Vagina (tissue), 2 donors: ENCODE measurements at regions not wholly inside any gene's neighbourhood (a gene's known extent, or its start where the extent isn't known, plus 50 kb on each side); places are given as distances from the start of the nearest gene placed in this dataset.

Experiments used
- DNase-seq, 2 donors: peaks; one replicate each; pipeline ENCODE4 v3.0.0-alpha.2; 2017; ENCODE audit errors: extremely low spot score in 2 of 2
- H3K27ac ChIP-seq: fragments of 200-600 bp; sonication (generic); one replicate; pipeline ENCODE4 v1.5.1; 2019
- H3K27me3 ChIP-seq: fragments of 200-600 bp; sonication (generic); one replicate; pipeline ENCODE4 v1.5.1; 2019
- H3K36me3 ChIP-seq, 2 donors: fragments of 200-600 bp; sonication (generic); one replicate each; pipeline ENCODE4 v1.5.1; 2017 to 2019
- H3K4me1 ChIP-seq: fragments of 200-600 bp; sonication (generic); one replicate; pipeline ENCODE4 v1.5.1; 2019
- H3K4me3 ChIP-seq, 2 donors: fragments of 200-600 bp; sonication (generic); 1 replicate in 1 of 2; 2 replicates in 1 of 2; pipeline ENCODE4 v1.5.1; 2016 to 2019
- H3K9me3 ChIP-seq: fragments of 200-600 bp; sonication (generic); one replicate; pipeline ENCODE4 v1.5.1; 2019
- POLR2A ChIP-seq, 2 donors: fragments of 450-650 bp; IDR thresholded peaks; one replicate each; pipeline ENCODE4 v1.6.1; 2017; ENCODE audit warnings: antibody characterized with exemption in 2 of 2, mild to moderate bottlenecking in 2 of 2, moderate library complexity in 2 of 2
- POLR2AphosphoS5 ChIP-seq, 2 donors: sonication (generic); formaldehyde crosslinking; IDR thresholded peaks; one replicate each; pipeline ENCODE4 v1.9.0; 2017; ENCODE audit warnings: antibody characterized with exemption in 2 of 2, mild to moderate bottlenecking in 2 of 2, low read depth in 1 of 2; ENCODE audit not compliant: insufficient read depth in 1 of 2
- intact Hi-C: fragments of 100-400 bp; cut with DNase I; formaldehyde crosslinking; loops from one replicate; pipeline ENCODE4 v1.15.1; 2023
- TF ChIP-seq, protein P1 (sequence below), 3 experiments: fragments of 450-650 bp in 2 of 3; fragments of 200-600 bp in 1 of 3; sonication (generic) in 1 of 3; IDR thresholded peaks; one replicate each; pipeline ENCODE4 v1.5.1; 2017 to 2019; ENCODE audit warnings: antibody characterized with exemption in 3 of 3, mild to moderate bottlenecking in 2 of 3, moderate library complexity in 2 of 3

DNA sequence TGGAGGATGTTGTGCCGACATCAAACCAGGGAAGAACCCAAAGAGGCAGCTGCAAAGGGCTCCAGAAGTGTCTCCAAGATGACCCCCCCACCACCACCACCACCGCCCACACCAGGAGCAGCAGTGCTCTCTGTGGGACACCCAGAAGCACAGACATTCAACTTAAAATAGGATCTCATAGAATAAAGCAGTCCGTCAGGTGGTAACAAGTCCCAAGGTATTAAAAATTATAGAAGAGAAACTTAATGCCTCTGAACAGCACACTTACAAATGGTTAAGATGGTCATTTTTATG lies 155.5 kb upstream of the ID2 start:
- Histone ChIP-seq H3K4me1 (peaks cover 25% of the 10 kb centered on the region), H3K27me3 (no peaks in the 10 kb centered on the region), H3K27ac (no peak overlapping the region), H3K9me3 (peaks cover 5% of the 10 kb centered on the region), H3K4me3 (no peak overlapping the region), H3K36me3 (no peaks in the 10 kb centered on the region)
- TF ChIP-seq POLR2AphosphoS5 (IDR thresholded peaks at IDR 0.05; ENCODE audit: insufficient read depth in 1 of 2, low read depth in 1 of 2) (no peak), POLR2A (IDR thresholded peaks at IDR 0.05) (no peak)
- TF ChIP-seq, protein P1, sequence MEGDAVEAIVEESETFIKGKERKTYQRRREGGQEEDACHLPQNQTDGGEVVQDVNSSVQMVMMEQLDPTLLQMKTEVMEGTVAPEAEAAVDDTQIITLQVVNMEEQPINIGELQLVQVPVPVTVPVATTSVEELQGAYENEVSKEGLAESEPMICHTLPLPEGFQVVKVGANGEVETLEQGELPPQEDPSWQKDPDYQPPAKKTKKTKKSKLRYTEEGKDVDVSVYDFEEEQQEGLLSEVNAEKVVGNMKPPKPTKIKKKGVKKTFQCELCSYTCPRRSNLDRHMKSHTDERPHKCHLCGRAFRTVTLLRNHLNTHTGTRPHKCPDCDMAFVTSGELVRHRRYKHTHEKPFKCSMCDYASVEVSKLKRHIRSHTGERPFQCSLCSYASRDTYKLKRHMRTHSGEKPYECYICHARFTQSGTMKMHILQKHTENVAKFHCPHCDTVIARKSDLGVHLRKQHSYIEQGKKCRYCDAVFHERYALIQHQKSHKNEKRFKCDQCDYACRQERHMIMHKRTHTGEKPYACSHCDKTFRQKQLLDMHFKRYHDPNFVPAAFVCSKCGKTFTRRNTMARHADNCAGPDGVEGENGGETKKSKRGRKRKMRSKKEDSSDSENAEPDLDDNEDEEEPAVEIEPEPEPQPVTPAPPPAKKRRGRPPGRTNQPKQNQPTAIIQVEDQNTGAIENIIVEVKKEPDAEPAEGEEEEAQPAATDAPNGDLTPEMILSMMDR (IDR thresholded peaks at IDR 0.05): no peak
- no peak for DNase-seq
- intact Hi-C loops: no loop called here

DNA sequence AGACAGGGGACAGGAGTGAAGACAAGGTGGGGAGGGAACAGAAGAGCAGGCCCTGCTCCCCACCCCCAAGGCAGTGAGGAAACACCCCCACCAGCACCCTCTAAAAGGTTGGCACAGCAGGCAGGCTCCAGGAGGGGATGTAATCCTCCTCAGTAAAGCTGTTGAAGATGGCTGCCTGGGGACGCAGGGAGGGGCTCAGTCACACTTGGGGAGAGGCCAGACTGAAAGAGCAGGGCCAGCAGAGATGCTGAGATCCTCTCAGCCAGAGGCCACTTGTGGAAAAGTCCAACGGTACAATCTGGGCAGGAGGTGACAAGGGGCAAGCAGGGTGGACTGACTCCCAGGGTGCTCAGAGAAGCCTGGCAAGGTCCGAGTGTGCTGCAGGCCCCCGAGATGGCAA lies 154.8 kb upstream of the ID2 start:
- Histone ChIP-seq H3K4me3 (no peak overlapping the region), H3K27me3 (no peaks in the 10 kb centered on the region), H3K4me1 (peaks cover 25% of the 10 kb centered on the region), H3K36me3 (no peaks in the 10 kb centered on the region), H3K27ac (no peak overlapping the region), H3K9me3 (peaks cover 8% of the 10 kb centered on the region)
- no peak for TF ChIP-seq POLR2A (IDR thresholded peaks at IDR 0.05)
- TF ChIP-seq, protein P1 (IDR thresholded peaks at IDR 0.05): no peak
- TF ChIP-seq POLR2AphosphoS5 (IDR thresholded peaks at IDR 0.05; ENCODE audit: insufficient read depth in 1 of 2, low read depth in 1 of 2): no peak
- intact Hi-C loops: no loop called here
- DNase-seq: no peak

DNA sequence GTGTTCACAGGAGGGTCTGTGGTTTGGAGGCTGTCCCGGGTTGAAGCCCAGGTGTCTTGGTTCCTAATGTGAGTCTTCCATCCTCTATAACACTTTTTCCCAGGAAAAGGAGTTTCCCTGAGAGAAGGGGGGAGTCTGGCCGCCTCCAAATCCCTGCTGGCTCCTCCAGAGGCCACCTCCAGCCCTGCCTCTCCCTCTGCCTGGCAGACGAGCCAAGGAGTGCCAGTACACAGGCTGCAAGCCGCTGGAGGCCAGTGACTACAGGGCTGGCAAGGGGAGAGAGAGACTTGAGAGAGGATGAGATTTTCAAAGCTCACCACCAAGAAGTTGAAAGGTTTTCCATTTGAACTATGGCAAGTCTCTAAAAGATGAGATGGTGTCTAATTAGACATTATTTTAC lies 154.2 kb upstream of the ID2 start:
- H3K36me3 ChIP-seq: no peaks in the 10 kb centered on the region
- no peak for TF ChIP-seq POLR2AphosphoS5 (IDR thresholded peaks at IDR 0.05; ENCODE audit: insufficient read depth in 1 of 2, low read depth in 1 of 2)
- TF ChIP-seq, protein P1 (IDR thresholded peaks at IDR 0.05): no peak
- TF ChIP-seq POLR2A (IDR thresholded peaks at IDR 0.05): no peak

DNA sequence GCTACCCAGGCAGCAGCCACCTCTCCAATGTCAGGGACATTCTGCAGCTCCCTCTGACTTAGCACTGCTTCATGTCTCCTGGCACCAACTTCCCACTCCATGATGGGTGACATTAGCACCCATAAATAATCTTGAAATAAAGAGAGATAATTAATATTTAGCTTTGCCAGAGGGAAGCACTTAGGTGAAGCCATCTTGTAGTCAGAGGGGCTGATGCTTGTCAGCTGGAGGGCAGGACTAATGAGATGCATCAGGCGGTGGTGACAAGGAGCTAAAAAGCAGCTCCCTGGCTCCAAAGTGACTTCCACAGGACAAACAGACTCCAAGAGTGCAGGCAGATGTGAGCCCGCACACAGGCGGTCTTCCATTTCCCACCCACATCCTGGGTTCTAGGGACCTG lies 153.0 kb upstream of the ID2 start:
- Histone ChIP-seq H3K9me3 (peaks cover 8% of the 10 kb centered on the region), H3K36me3 (no peaks in the 10 kb centered on the region), H3K27ac (no peak overlapping the region), H3K4me3 (no peak overlapping the region), H3K27me3 (no peaks in the 10 kb centered on the region), H3K4me1 (peaks cover 10% of the 10 kb centered on the region)
- intact Hi-C loops: no loop called here
- TF ChIP-seq, protein P1 (IDR thresholded peaks at IDR 0.05): no peak
- TF ChIP-seq POLR2A (IDR thresholded peaks at IDR 0.05) (no peak), POLR2AphosphoS5 (IDR thresholded peaks at IDR 0.05; ENCODE audit: insufficient read depth in 1 of 2, low read depth in 1 of 2) (no peak)
- DNase-seq: no peak

More for the DNA sequence above, 154.2 kb upstream of the ID2 start:
- Histone ChIP-seq H3K27ac (no peak overlapping the region), H3K27me3 (no peaks in the 10 kb centered on the region), H3K9me3 (peaks cover 8% of the 10 kb centered on the region), H3K4me1 (peaks cover 19% of the 10 kb centered on the region), H3K4me3 (no peak overlapping the region)
- intact Hi-C loops: no loop called here
- DNase-seq: no peak

DNA sequence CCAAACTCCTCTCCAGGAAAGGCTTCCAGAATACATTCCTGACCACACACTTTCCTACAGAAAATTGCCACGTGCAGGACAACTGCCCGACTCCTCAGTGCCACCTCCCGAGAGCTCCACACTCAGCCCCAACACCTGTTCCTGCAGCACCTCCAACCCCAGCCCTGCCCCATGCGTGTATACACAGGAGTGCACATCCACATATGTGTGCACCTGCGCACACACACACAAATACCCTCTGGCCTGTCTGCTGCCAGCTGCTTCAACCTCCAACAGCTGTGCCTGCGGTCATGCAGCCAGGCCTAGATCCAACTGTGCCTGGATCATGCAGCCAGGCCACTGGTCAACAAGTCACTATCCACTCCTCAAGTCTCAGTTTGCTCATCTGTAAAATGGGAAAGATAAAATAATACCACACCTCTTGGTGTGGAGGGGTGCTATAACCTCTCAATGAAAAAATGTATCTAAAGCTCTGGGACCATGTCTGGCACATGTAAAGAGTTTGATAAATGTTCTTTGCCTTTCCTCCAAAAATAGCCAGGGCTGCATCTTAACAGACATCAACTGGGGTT lies 152.1 kb upstream of the ID2 start:
- Histone ChIP-seq H3K4me3 (no peak overlapping the region), H3K27me3 (no peaks in the 10 kb centered on the region), H3K27ac (no peak overlapping the region), H3K4me1 (peaks cover 15% of the 10 kb centered on the region), H3K36me3 (no peaks in the 10 kb centered on the region), H3K9me3 (peaks cover 8% of the 10 kb centered on the region)
- intact Hi-C loops: no loop called here
- TF ChIP-seq POLR2AphosphoS5 (IDR thresholded peaks at IDR 0.05; ENCODE audit: insufficient read depth in 1 of 2, low read depth in 1 of 2): no peak
- TF ChIP-seq, protein P1 (IDR thresholded peaks at IDR 0.05): no peak
- TF ChIP-seq POLR2A (IDR thresholded peaks at IDR 0.05): no peak
- no peak for DNase-seq
